HepG2 (cell line): ENCODE measurements at regions not wholly inside any gene's neighbourhood (a gene's known extent, or its start where the extent isn't known, plus 50 kb on each side); places are given as distances from the start of the nearest gene placed in this dataset.

Experiments
- ATAC-seq: fragments of 200-7000 bp; cut with Tn5 transposase; 3 replicates; pipeline ENCODE4 v1.9.1; 2020; ENCODE audit warnings: mild to moderate bottlenecking, moderate library complexity
- BruUV-seq: library from RNA; stranded (reverse); fragments of 400-500 nt; replicated peaks from 2 replicates; lab custom pipeline; 2021; lab: Mats Ljungman, UMichigan
- CTCF ChIA-PET: fragments of 300-600 bp; formaldehyde crosslinking; extraction: SDS; loops from one replicate; lab custom pipeline; 2021; ENCODE audit warnings: low total read pairs, inconsistent platforms, low intra/inter-chr PET ratio; lab: Yijun Ruan, JAX
- POLR2A ChIA-PET: fragments of 350-600 bp; sonication (Branson Sonifier 250); formaldehyde crosslinking; loops from one replicate; lab custom pipeline; 2020; ENCODE audit warnings: antibody characterized with exemption, inconsistent platforms; lab: Yijun Ruan, JAX
- DNase-seq: peaks from one replicate; pipeline ENCODE4 v3.0.0-alpha.2; 2015; ENCODE audit warnings: low spot score
- FAIRE-seq: peaks from 3 replicates; lab custom pipeline; 2011; peaks lifted over from hg19 to GRCh38; lab: Jason Lieb, UNC
- H2AFZ ChIP-seq: one replicate; pipeline ENCODE4 v1.6.1; 2011; ENCODE audit warnings: low read length, inconsistent platforms
- H3K27ac ChIP-seq: fragments of 300-600 bp; 3 replicates; pipeline ENCODE4 v1.8.0; 2011; ENCODE audit warnings: mixed run types, mild to moderate bottlenecking, mixed read lengths, low read length, inconsistent platforms; ENCODE audit not compliant: insufficient read depth; ENCODE audit errors: extremely low read length
- H3K27me3 ChIP-seq, 2 experiments: fragments of 200-600 bp in 1 of 2; 2 replicates in 1 of 2; 3 replicates in 1 of 2; pipeline versions ENCODE4 v1.6.0 to v1.8.0; 2011; ENCODE audit warnings: low read length in 2 of 2, mild to moderate bottlenecking in 2 of 2, moderate library complexity in 2 of 2, inconsistent platforms in 1 of 2; ENCODE audit not compliant: insufficient read depth in 2 of 2, control insufficient read depth in 1 of 2
- H3K36me3 ChIP-seq, 2 experiments: fragments of 200-600 bp in 1 of 2; replicated peaks in 1 of 2; 2 replicates in 1 of 2; 3 replicates in 1 of 2; pipeline versions ENCODE4 v1.5.1 to v1.8.0; 2011; ENCODE audit warnings: low read length in 2 of 2, inconsistent platforms in 1 of 2; ENCODE audit not compliant: insufficient read depth in 2 of 2, control insufficient read depth in 1 of 2
- H3K4me1 ChIP-seq: 2 replicates; pipeline ENCODE4 v1.5.1; 2012; ENCODE audit warnings: low read length, inconsistent platforms; ENCODE audit not compliant: insufficient read depth
- H3K4me2 ChIP-seq: 2 replicates; pipeline ENCODE4 v1.6.0; 2011; ENCODE audit warnings: low read depth, low read length, inconsistent platforms
- H3K4me3 ChIP-seq, 3 experiments: fragments of 200-600 bp in 1 of 3; sonication (generic), shearing (Covaris generic) in 1 of 3; replicated peaks in 1 of 3; 2 replicates each; pipeline ENCODE4 v1.5.1; 2011 to 2016; ENCODE audit warnings: low read length in 3 of 3, inconsistent platforms in 2 of 3, low read depth in 2 of 3, mild to moderate bottlenecking in 2 of 3, control low read depth in 1 of 3, mixed read lengths in 1 of 3; ENCODE audit not compliant: insufficient read depth in 1 of 3
- H3K79me2 ChIP-seq: one replicate; pipeline ENCODE4 v1.6.1; 2011; ENCODE audit warnings: low read length, inconsistent platforms; ENCODE audit not compliant: insufficient read depth
- H3K9ac ChIP-seq: 2 replicates; pipeline ENCODE4 v1.6.0; 2011; ENCODE audit warnings: mild to moderate bottlenecking, low read depth, low read length, inconsistent platforms; ENCODE audit not compliant: insufficient read depth
- H3K9me3 ChIP-seq: 2 replicates; pipeline ENCODE4 v1.5.1; 2012; ENCODE audit warnings: mild to moderate bottlenecking, low read length
- H4K20me1 ChIP-seq: 2 replicates; pipeline ENCODE4 v1.6.0; 2011; ENCODE audit warnings: inconsistent platforms, mild to moderate bottlenecking, low read length, moderate library complexity; ENCODE audit not compliant: insufficient read depth
- FOSL2 ChIP-seq: sonication (generic); formaldehyde crosslinking; IDR thresholded peaks from 2 replicates; pipeline ENCODE4 v1.4.0; 2020; ENCODE audit warnings: missing genetic modification reagents
- FOXA3 ChIP-seq: IDR thresholded peaks from 2 replicates; pipeline ENCODE4 v1.6.1; 2016; ENCODE audit warnings: missing genetic modification reagents, missing compliant biosample characterization
- HNRNPLL ChIP-seq: fragments of 200-400 bp; formaldehyde crosslinking; IDR thresholded peaks from 2 replicates; pipeline ENCODE4 v1.6.1; 2017; ENCODE audit warnings: mild to moderate bottlenecking, low read depth, low read length; ENCODE audit not compliant: poor library complexity, severe bottlenecking
- ISL2 ChIP-seq: sonication (generic); formaldehyde crosslinking; IDR thresholded peaks from 2 replicates; pipeline ENCODE4 v1.5.0; 2020; ENCODE audit warnings: missing genetic modification reagents
- RARA ChIP-seq: IDR thresholded peaks from 2 replicates; pipeline ENCODE4 v1.6.1; 2016; ENCODE audit warnings: missing genetic modification reagents, missing compliant biosample characterization
- RFXAP ChIP-seq: sonication (generic); formaldehyde crosslinking; IDR thresholded peaks from 2 replicates; pipeline ENCODE4 v1.4.0; 2020; ENCODE audit warnings: missing genetic modification reagents, borderline replicate concordance
- SIX1 ChIP-seq: sonication (generic); formaldehyde crosslinking; IDR thresholded peaks from 2 replicates; pipeline ENCODE4 v1.4.0; 2020; ENCODE audit warnings: missing genetic modification reagents, borderline replicate concordance
- SIX4 ChIP-seq: sonication (generic); formaldehyde crosslinking; IDR thresholded peaks from 2 replicates; pipeline ENCODE4 v1.4.0; 2020; ENCODE audit warnings: missing genetic modification reagents
- ZEB1 ChIP-seq: IDR thresholded peaks from 2 replicates; pipeline ENCODE4 v1.6.1; 2012; ENCODE audit warnings: mild to moderate bottlenecking, low read depth, inconsistent platforms; ENCODE audit not compliant: insufficient replicate concordance
- ZIK1 ChIP-seq: sonication (generic); formaldehyde crosslinking; IDR thresholded peaks from 2 replicates; pipeline ENCODE4 v1.5.0; 2020; ENCODE audit warnings: mild to moderate bottlenecking, low read depth, missing genetic modification reagents, borderline replicate concordance
- WGBS: methylation state at CpG from one replicate; pipeline ENCODE4 v1.1.6; 2017; ENCODE audit warnings: low lambda C conversion rate; 5-methylcytosine and 5-hydroxymethylcytosine counted together
- in situ Hi-C: cut with HindIII; loops from 2 replicates; pipeline ENCODE4 v1.10.0; 2017; ENCODE audit warnings: low pct_unique_long_range_greater_than_20kb; ENCODE audit not compliant: extremely low pct_ligation_motif_present
- intact Hi-C: fragments of 100-400 bp; cut with micrococcal nuclease; formaldehyde crosslinking; loops from one replicate; pipeline ENCODE4 v1.10.0; 2022; ENCODE audit not compliant: unreplicated experiment
- TF ChIP-seq, protein P1 (sequence below): sonication (generic); formaldehyde crosslinking; IDR thresholded peaks from 2 replicates; pipeline ENCODE4 v1.5.0; 2020; ENCODE audit warnings: missing genetic modification reagents

DNA sequence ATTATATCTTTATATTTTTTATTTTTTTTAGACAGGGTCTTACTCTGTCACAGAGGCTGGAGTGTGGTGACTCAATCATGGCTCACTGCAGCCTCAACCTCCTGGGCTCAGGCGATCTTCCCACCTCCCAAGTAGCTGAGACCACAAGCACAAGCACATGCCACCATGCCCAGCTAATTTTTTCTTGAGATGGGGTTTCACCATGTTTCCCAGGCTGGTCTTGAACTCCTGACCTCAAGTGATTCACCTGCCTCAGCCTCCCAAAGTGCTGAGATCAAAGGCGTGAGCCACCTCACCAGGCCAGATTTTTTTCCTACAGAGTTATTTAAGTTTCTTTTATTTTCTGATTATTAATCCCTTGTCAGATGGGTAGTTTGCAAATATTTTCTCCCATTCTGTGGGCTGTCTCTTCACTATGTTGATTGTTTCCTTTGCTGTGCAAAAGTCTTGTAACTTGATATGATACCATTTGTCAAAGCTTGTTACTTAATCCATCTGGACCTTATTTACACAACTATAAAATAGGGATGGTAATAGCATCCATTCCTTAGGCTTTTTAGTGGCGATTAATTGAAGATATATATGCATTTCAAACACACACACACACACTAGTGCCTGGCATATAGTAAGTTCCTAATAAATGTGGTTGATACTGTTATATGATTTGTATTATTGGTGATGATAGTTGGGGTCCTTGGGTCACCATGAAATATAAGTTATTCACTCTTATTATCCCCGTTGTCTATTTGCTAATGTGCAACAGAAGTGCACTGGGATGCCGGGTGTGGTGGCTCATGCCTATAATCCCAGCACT lies 187.1 kb downstream of the BCAS1 start:
- ChIA-PET CTCF (no interaction called here), POLR2A (interaction anchor here (1.5 kb wide), 1 partner anchor 110 kb away, joined by 6 read pairs; no protein-coding TSS in a partner anchor)
- no TSS peak for BruUV-seq
- WGBS, result 36% methylated on average over 5 of the region's 5 CpGs
- in situ Hi-C loops (no loop called here), intact Hi-C loops (no loop called here)
- Histone ChIP-seq H3K4me1 (peaks cover 61% of the 10 kb centered on the region), H3K36me3 (no peaks in the 10 kb centered on the region), H3K79me2 (no peaks in the 10 kb centered on the region), H4K20me1 (no peaks in the 10 kb centered on the region), H2AFZ (no peak overlapping the region), H3K4me2 (no peak overlapping the region), H3K4me3 (no peak overlapping the region), H3K9ac (no peak overlapping the region), H3K9me3 (no peaks in the 10 kb centered on the region), H3K27ac (no peak overlapping the region), H3K27me3 (no peaks in the 10 kb centered on the region)
- FAIRE-seq (no peak), DNase-seq (no peak), ATAC-seq (no peak)
- TF ChIP-seq RARA (CRISPR knock-in tag) (0 out of 2 replicates have a peak, but pooled peaks have one; percentile 14), SIX4 (CRISPR knock-in tag) (peak; percentile 48; the same call in 1 of the 2 replicates), ISL2 (CRISPR knock-in tag) (no peak), ZIK1 (no peak), HNRNPLL (no peak), SIX1 (CRISPR knock-in tag) (peak; percentile 86; the same call in 1 of the 2 replicates), RFXAP (CRISPR knock-in tag) (no peak), ZEB1 (no peak), FOXA3 (CRISPR knock-in tag) (0 out of 2 replicates have a peak, but pooled peaks have one; percentile 13), FOSL2 (CRISPR knock-in tag) (0 out of 2 replicates have a peak, but pooled peaks have one; percentile 15)
- TF ChIP-seq, protein P1, sequence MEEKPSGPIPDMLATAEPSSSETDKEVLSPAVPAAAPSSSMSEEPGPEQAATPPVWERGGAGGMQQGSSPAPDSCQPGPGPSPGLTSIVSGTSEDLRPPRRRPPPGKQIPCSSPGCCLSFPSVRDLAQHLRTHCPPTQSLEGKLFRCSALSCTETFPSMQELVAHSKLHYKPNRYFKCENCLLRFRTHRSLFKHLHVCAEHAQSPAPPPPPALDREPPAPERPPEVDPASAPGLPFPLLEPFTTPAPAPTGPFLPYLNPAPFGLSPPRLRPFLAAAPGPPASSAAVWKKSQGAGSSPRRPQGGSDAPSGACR (CRISPR knock-in tag), result no peak
